Duodenal mucosa (tissue), 2 donors: ENCODE measurements at regions not wholly inside any gene's neighbourhood (a gene's known extent, or its start where the extent isn't known, plus 50 kb on each side); places are given as distances from the start of the nearest gene placed in this dataset.
A peak's percentile ranks its signal among the peaks of the same experiment; 100 is the strongest.
"Not testable (repeated sequence)": the region's sequence is repeated elsewhere in the genome, so short reads cannot be mapped to it uniquely, and the experiment has no call there.

ENCODE experiments used
- H3K27ac ChIP-seq: one replicate; pipeline ENCODE4 v1.7.0; 2013; ENCODE audit warnings: low read depth, low read length
- H3K27me3 ChIP-seq, 2 donors: one replicate each; pipeline ENCODE4 v1.7.0; 2013; ENCODE audit warnings: low read length in 2 of 2, control low read depth in 1 of 2; ENCODE audit not compliant: insufficient read depth in 2 of 2, control insufficient read depth in 1 of 2
- H3K36me3 ChIP-seq, 2 donors: one replicate each; pipeline ENCODE4 v1.7.0; 2013; ENCODE audit warnings: low read length in 2 of 2, control low read depth in 1 of 2; ENCODE audit not compliant: insufficient read depth in 2 of 2, control insufficient read depth in 1 of 2
- H3K4me1 ChIP-seq, 2 donors: one replicate each; pipeline ENCODE4 v1.7.0; 2013; ENCODE audit warnings: low read length in 2 of 2, control low read depth in 1 of 2; ENCODE audit not compliant: insufficient read depth in 2 of 2, control insufficient read depth in 1 of 2
- H3K4me3 ChIP-seq, 2 donors: one replicate each; pipeline ENCODE4 v1.7.0; 2013; ENCODE audit warnings: low read length in 2 of 2, low read depth in 1 of 2
- H3K9ac ChIP-seq, 2 donors: one replicate each; pipeline ENCODE4 v1.7.0; 2013; ENCODE audit warnings: low read length in 2 of 2, low read depth in 1 of 2
- H3K9me3 ChIP-seq, 2 donors: one replicate each; pipeline ENCODE4 v1.7.0; 2013; ENCODE audit warnings: low read length in 2 of 2, control low read depth in 1 of 2; ENCODE audit not compliant: control insufficient read depth in 1 of 2

GRCh38 chr15:20348291-20348899 is 193.2 kb downstream of the GOLGA6L6 start:
- Histone ChIP-seq H3K27me3 (peaks cover 0 to 5% of the 10 kb centered on the region in 2 donors), H3K4me1 (no peaks in the 10 kb centered on the region), H3K36me3 (no peaks in the 10 kb centered on the region), H3K9me3 (peaks cover 39 to 75% of the 10 kb centered on the region in 2 donors), H3K4me3 (no peak overlapping the region), H3K27ac (no peak overlapping the region), H3K9ac (no peak overlapping the region)

GRCh38 chr15:20346082-20346805 is 195.4 kb downstream of the GOLGA6L6 start:
- Histone ChIP-seq H3K27ac (no peak overlapping the region), H3K4me1 (no peaks in the 10 kb centered on the region), H3K36me3 (no peaks in the 10 kb centered on the region), H3K9me3 (peaks cover 33 to 66% of the 10 kb centered on the region in 2 donors), H3K4me3 (peak overlapping the region in 1 of 2 donors; percentile 1), H3K27me3 (peaks cover 0 to 5% of the 10 kb centered on the region in 2 donors), H3K9ac (no peak overlapping the region)

GRCh38 chr15:20345401-20345958 is 196.1 kb downstream of the GOLGA6L6 start:
- Histone ChIP-seq H3K4me3 (no peak overlapping the region), H3K9me3 (peaks cover 36 to 66% of the 10 kb centered on the region in 2 donors)

GRCh38 chr15:20344601-20345400 is 196.8 kb downstream of the GOLGA6L6 start:
- Histone ChIP-seq H3K36me3 (no peaks in the 10 kb centered on the region), H3K27me3 (no peaks in the 10 kb centered on the region), H3K9me3 (peaks cover 36 to 68% of the 10 kb centered on the region in 2 donors), H3K4me1 (no peaks in the 10 kb centered on the region), H3K9ac (no peak overlapping the region), H3K27ac (no peak overlapping the region), H3K4me3 (no peak overlapping the region)

More at GRCh38 chr15:20345401-20345958, 196.1 kb downstream of the GOLGA6L6 start:
- H3K36me3 ChIP-seq: no peaks in the 10 kb centered on the region
- H3K27me3 ChIP-seq: peaks cover 0 to 2% of the 10 kb centered on the region in 2 donors
- no peak overlapping the region for H3K9ac ChIP-seq
- H3K27ac ChIP-seq: no peak overlapping the region
- H3K4me1 ChIP-seq: no peaks in the 10 kb centered on the region

- not testable (repeated sequence) for H3K4me1 ChIP-seq, H3K27ac ChIP-seq, H3K27me3 ChIP-seq, H3K9ac ChIP-seq, H3K4me3 ChIP-seq, H3K36me3 ChIP-seq
- peaks cover 40 to 56% of the 10 kb centered on the region in 2 donors for H3K9me3 ChIP-seq
These were observed 198.0 kb downstream of the GOLGA6L6 start for GRCh38 chr15:20343395-20344211.

- H3K9me3 ChIP-seq: peaks cover 40 to 50% of the 10 kb centered on the region in 2 donors
These were observed 198.8 kb downstream of the GOLGA6L6 start for GRCh38 chr15:20342601-20343394.

GRCh38 chr15:20341901-20342600 is 199.5 kb downstream of the GOLGA6L6 start:
- H3K27ac ChIP-seq: no peak overlapping the region
- peaks cover 44 to 50% of the 10 kb centered on the region in 2 donors for H3K9me3 ChIP-seq

More at GRCh38 chr15:20342601-20343394, 198.8 kb downstream of the GOLGA6L6 start:
- not testable (repeated sequence) for H3K36me3 ChIP-seq, H3K4me3 ChIP-seq, H3K9ac ChIP-seq, H3K27ac ChIP-seq, H3K4me1 ChIP-seq, H3K27me3 ChIP-seq

GRCh38 chr15:20340931-20341661 is 200.5 kb downstream of the GOLGA6L6 start:
- Histone ChIP-seq H3K9ac (no peak overlapping the region), H3K4me1 (no peaks in the 10 kb centered on the region), H3K9me3 (peaks cover 39 to 44% of the 10 kb centered on the region in 2 donors), H3K27me3 (no peaks in the 10 kb centered on the region), H3K4me3 (no peak overlapping the region), H3K36me3 (no peaks in the 10 kb centered on the region), H3K27ac (no peak overlapping the region)

More at GRCh38 chr15:20341901-20342600, 199.5 kb downstream of the GOLGA6L6 start:
- no peaks in the 10 kb centered on the region for H3K4me1 ChIP-seq
- no peak overlapping the region for H3K4me3 ChIP-seq
- no peaks in the 10 kb centered on the region for H3K27me3 ChIP-seq
- H3K9ac ChIP-seq: no peak overlapping the region
- H3K36me3 ChIP-seq: no peaks in the 10 kb centered on the region
